ENCODE measurements at regions not wholly inside any gene's neighbourhood (a gene's known extent, or its start where the extent isn't known, plus 50 kb on each side); places are given as distances from the start of the nearest gene placed in this dataset.

DNA sequence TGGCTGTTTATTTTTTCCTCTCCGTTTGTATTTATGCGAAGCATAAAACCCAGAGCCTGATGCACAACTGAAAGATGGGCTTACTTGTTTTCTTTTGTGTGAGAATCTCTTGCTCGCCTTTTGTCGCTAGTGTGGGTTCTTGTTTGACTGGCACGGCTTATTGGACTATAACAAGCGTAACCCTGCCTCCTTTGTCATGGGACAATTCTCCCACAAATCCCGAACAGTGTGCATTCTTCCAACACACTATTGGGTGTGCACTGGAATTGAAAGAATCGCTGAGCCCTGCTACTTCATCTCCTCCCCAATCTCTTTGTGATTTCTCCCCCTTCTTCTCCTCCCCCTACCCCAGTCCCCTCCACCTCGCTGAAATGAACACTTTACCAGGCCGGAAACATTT is 110.8 kb downstream of the ZIC5 start:
- DNase-seq (ENCODE audit: low read depth) = no peak

DNA sequence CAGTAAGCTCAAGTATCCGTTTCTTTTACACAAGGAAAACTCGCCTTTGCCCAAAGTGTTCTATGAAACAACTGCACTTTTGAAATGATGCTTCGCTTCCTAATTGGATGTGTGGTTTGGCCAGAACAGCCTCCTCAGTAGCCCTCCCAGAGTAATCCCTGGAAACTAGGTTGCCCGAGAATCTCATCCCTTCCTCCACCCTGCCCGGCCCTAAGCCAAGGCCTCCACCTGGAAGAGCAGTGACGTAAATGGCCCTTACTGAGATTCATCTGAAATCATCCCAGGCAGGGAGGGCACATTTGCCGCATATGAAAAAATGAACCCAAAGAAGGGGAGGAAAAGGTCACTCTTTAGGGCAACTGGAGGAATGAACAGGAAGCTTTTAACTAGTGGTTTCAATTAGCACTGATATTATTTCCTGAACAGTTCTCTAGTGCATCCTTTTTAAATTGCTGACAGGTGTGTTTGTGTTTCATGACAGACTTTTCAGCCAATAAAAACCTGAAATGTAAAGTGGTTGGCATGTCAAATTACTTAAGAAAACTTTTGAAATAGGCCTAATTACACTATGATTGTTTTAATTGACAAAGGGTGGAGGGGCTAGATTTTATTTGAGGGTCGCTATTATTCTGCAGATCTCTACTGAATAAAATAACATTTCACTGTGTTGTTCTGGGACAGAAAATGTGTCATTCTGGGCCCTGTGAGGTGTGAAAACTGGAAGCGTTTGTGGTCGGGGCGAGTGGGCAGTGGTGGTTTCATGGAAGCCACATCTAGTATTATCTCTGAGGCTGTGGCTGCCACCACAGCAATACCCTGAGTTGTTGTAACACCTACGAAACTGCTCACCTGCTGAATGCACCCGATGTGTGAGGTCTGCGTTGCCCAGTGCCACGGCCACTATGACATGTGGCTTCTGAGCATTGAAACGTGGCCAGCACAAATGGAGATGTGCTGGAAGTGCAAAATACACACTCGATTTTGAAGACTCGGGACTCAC is 112.1 kb downstream of the ZIC5 start:
- no peak for DNase-seq (ENCODE audit: low read depth)

GRCh38 chr13:99857738-99858137 is 113.8 kb downstream of the ZIC5 start:
- DNase-seq (ENCODE audit: low read depth) = no peak

- no peak for DNase-seq (ENCODE audit: low read depth)
Measured at GRCh38 chr13:99855526-99856420, 115.8 kb downstream of the ZIC5 start.

- no peak for DNase-seq (ENCODE audit: low read depth)
Measured at GRCh38 chr13:99854366-99854765, 117.2 kb downstream of the ZIC5 start.

GRCh38 chr13:99847318-99847750 is 124.2 kb downstream of the ZIC5 start:
- DNase-seq (ENCODE audit: low read depth) = no peak

DNA sequence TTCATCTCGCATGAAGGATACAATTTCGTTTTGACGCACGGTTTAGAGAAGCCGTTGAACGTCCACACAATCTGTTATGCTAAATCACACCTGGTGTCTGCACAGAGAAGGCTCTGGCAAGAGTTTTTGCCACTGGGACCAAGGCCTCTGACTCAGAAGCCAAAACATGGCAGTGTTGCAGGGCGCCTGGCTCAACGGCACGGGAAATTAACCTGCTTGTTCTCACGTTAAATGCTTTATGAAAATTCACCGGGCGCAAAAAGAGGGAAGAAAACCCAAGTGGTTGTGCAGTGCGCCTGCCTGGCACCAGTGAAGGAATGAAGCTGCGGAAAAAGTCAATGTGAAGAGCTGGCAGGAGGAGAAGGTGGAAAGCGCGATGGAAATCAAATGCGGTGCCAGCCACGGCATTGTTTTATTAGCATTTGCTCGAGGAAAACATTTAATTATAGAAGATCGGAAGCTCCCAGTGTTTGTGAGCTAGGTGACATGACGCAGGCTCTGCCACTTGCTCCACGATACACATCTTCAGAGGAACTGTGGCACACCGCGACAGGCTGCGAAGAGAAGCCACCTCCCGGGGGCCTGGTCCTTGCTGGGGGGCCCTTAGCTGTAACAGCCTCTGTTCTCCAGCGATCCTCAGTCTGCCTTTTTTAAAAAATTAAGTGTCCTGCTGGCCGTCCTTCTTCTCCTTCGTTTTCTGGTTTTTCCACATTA is 126.2 kb downstream of the ZIC5 start:
- no peak for DNase-seq (ENCODE audit: low read depth)

- no peak for DNase-seq (ENCODE audit: low read depth)
Measured at GRCh38 chr13:99844421-99844820, 127.1 kb downstream of the ZIC5 start.

- DNase-seq (ENCODE audit: low read depth) = no peak
Measured at GRCh38 chr13:99843872-99844271, 127.7 kb downstream of the ZIC5 start.

DNA sequence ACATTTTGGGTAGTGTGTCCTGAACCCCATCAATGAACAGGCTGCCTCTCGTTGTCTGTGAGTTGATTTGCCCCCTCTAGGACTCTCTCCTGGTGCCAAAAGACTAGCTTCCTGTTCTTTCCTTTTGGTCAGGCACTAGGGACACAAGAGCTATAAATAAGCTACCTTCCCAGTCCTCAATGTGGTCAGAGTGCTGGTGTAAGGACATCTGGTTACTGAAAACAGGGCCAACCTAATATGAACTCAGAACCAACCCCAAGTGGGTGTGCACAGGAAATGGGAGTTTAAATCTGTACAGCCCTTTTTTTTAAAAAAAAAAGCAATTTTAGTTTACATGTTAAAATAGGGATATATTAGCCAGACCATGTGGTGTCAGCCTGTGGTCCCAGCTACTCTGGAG is 129.2 kb downstream of the ZIC5 start:
- DNase-seq (ENCODE audit: low read depth) = no peak

DNA sequence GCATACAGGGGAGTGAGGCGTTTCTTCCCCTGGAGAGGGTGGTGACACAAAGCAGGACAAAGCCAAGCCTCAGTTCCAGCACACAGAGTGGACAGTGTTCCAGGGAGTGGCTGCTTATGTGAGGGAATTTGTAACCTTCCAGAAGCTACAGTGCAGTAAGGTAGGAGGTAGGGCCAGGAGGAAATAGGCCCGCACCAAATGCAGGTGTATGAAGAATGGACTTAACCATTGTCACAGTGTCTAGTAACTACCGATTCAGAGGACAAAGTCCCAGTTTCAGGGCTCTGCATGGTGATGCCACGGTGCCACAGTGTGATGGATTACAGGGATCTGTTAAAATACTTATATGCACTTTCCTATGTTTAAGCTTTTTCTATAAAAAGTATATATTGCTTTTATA is 135.3 kb downstream of the ZIC5 start:
- no peak for DNase-seq (ENCODE audit: low read depth)

- DNase-seq (ENCODE audit: low read depth) = no peak
Measured at GRCh38 chr13:99835442-99835841, 136.1 kb downstream of the ZIC5 start.

GRCh38 chr13:99834246-99834645 is 137.3 kb downstream of the ZIC5 start:
- DNase-seq (ENCODE audit: low read depth) = no peak

DNA sequence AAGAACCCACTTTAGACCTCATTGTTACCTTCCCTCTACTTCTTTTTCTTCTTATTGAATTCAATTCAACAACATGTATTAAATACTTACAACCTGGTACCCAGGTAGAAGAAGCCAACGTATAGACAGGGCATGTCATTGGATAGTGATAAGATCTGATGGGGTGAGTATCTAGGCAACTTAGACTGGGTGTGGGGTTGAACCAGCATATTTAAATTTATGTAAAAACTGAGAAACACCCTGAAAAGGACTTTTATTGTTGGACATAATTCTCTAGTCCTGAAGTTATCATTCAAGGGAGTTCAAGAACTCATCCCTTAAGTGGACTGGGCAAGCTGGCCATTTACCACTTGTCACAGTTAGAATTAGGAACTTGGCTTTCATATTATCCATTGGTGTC is 139.2 kb downstream of the ZIC5 start:
- DNase-seq (ENCODE audit: low read depth) = no peak

DNA sequence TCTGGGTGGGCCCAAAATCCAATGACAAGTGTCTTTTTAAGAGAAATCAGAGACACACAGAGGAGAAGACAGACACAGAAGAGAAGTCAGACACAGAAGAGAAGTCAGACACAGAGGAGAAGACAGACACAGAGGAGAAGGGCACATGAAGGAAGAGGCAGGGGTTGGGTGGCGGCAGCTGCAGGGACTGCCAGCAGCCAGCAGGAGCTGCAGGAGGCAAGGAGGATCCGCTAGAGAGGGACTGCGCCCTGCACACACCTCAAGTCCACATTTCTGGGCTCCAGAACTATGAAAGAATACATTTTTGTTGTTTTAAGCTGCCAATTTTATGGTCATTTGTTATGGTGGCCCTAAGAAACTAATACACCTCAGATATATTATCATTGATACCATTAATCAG is 140.6 kb downstream of the ZIC5 start:
- no peak for DNase-seq (ENCODE audit: low read depth)

GRCh38 chr13:99829593-99830239 is 141.9 kb downstream of the ZIC5 start:
- DNase-seq (ENCODE audit: low read depth) = no peak

DNA sequence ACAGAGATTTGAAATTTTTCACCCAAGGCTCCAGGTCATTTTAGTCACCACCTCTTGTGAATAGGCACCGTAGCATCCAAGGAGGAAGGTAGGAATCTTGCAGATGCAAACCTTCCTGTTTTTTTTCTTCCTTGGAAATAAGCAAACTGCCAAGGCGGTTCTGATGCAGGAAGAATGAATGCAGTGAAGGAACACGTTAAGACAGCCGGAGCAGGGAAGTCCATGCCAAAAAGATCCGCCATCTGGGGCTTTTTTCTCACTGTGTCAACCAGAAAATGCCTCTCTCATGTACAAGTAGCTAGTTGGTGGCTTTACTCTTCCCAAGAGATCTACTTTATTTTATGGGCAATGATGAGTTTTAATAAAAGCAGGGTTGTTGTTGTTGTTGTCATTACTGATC is 142.4 kb downstream of the ZIC5 start:
- no peak for DNase-seq (ENCODE audit: low read depth)

GRCh38 chr13:99828735-99829134 is 142.8 kb downstream of the ZIC5 start:
- DNase-seq (ENCODE audit: low read depth) = no peak

- no peak for DNase-seq (ENCODE audit: low read depth)
Measured at GRCh38 chr13:99828123-99828522, 143.4 kb downstream of the ZIC5 start.

DNA sequence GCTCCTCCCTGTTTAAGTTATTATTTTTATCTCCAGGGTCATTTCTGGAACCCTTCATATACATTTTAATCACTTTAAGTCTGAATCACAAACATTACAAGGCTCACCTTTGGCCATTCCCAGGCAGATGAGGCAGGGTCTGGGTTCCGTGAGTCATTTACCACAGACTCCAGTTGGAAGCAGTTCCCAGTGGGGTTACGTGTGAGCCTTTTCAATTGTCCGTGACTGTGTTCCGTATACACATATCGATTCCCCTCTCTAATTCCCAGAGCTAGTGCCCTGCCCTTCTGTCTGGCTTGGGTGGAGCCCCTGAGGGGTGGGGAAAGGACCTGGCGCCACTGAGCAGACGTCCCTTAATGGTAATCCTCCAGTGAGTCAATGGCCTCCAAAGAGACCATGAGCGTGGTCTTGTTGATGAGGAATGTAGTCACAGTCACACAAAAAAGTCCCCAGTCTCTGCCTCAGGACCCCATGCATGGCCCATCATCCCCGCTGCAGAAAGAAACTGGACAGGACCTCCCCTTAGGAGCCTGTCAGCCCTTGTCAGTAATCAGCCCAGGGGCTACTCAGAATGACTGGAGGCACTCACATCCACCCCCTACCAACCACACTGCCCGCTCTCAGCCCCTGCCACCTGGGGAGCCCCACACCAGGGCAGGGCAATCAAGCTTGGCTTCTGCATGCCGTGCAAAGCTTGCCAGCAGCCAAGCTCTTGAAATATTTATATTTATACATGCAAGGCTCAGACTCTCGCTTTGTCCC is 144.4 kb downstream of the ZIC5 start:
- no peak for DNase-seq (ENCODE audit: low read depth)

DNA sequence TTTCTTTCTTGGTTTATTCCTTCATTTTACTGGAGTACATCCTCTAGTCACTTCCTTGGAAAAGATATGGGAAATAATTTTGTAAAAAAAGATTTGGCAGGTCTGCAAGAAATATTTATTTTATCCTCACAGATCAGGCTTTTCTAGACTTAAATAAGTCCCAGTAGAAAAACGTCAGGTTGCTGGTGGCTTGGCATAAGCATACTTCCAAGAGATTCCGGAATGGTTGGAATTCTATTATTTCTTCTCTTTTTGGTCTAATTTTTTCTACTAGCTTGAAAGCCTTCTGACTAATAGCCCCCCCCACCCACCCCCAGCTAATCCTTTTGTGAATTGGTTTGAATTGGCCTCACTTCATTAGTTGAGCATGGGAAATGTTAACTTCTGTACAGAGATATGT is 147.6 kb downstream of the ZIC5 start:
- DNase-seq (ENCODE audit: low read depth) = no peak
